Spleen (tissue), 7 donors: ENCODE measurements at regions not wholly inside any gene's neighbourhood (a gene's known extent, or its start where the extent isn't known, plus 50 kb on each side); places are given as distances from the start of the nearest gene placed in this dataset.

Source experiments
- CTCF ChIP-seq, 11 experiments: fragments of 200-600 bp in 7 of 11; fragments of 450-650 bp in 4 of 11; sonication (generic) in 4 of 11; IDR thresholded peaks in 8 of 11; conservative IDR thresholded peaks in 3 of 11; 1 replicate in 7 of 11; 2 replicates in 4 of 11; pipeline versions ENCODE4 v1.4.0 to v1.8.0; 2016 to 2021; ENCODE audit warnings: antibody characterized with exemption in 11 of 11, inconsistent platforms in 4 of 11, mild to moderate bottlenecking in 1 of 11
- POLR2A ChIP-seq, 3 donors: fragments of 450-650 bp; IDR thresholded peaks; one replicate each; pipeline ENCODE4 v1.5.1; 2017; ENCODE audit warnings: antibody characterized with exemption in 3 of 3, mild to moderate bottlenecking in 1 of 3
- donor health status: DM: no; HTN: no; CAD: no; lungs with moderate emphysema.
- donor health status: DM: no; HTN: no; CAD: no.
- donor health status: DM: no; HTN: no; CAD: no.

DNA sequence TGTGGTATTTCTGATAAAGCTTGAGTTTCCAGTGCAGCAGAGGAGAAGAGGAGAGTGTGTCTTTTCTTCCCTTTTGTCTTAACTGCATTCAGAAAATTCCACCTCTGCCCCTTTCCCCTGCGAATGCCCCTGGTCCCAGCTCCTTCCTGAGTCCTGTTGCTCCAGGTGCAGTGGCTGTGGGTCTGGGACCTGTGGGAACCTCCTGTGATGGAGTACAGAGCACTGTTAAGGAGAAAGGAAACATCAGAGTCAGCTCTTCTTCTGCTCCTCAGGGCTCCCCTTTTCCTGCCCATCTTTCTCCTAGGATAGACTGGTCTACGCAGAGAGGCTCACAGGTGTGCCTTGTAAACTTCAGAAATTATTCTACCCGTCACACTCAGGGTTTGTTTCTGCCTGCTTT lies 165.8 kb upstream of the ROPN1 start:
- TF ChIP-seq CTCF (IDR thresholded peaks at IDR 0.05 in 8 of 11, conservative IDR thresholded peaks at IDR 0.05 in 3 of 11): no peak
- TF ChIP-seq POLR2A (IDR thresholded peaks at IDR 0.05): no peak
